OCI-LY3 (cell line): ENCODE measurements at regions not wholly inside any gene's neighbourhood (a gene's known extent, or its start where the extent isn't known, plus 50 kb on each side); places are given as distances from the start of the nearest gene placed in this dataset.

Experiments
- CTCF ChIP-seq: fragments of 200-600, 300-600 bp; sonication (generic); IDR thresholded peaks from 2 replicates; pipeline ENCODE4 v1.5.1; 2014; ENCODE audit warnings: antibody characterized with exemption, low read length, low read depth
- EZH2phosphoT487 ChIP-seq: fragments of 200-600 bp; shearing (Covaris generic); IDR thresholded peaks from 2 replicates; pipeline ENCODE4 v1.6.1; 2018; ENCODE audit warnings: antibody characterized with exemption, mixed run types, low read depth

DNA sequence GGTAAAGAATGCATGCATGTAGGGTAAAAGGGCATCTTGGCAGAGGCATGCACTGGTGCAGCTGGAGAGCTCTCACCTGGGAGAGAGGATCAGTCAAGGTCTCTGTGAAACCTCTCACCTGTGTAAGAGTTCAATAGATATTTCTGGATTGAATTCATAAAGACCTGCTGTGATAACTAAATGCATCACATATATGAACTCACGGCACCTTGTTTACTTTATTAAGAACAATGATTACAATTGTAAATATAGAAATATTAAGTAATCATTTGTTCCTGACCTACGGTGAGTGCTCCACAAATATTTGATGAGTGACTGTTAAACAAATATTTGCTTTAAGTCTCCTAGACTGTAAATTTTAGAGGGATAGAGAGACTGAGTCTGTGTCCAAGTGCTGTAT lies 85.9 kb upstream of the PAQR3 start:
- no peak for TF ChIP-seq CTCF
- TF ChIP-seq EZH2phosphoT487: no peak
